ENCODE measurements at regions not wholly inside any gene's neighbourhood (a gene's known extent, or its start where the extent isn't known, plus 50 kb on each side); places are given as distances from the start of the nearest gene placed in this dataset.
A peak's percentile ranks its signal among the peaks of the same experiment; 100 is the strongest.

- in situ Hi-C loops (cut with HindIII; ENCODE audit: low sequenced_read_pairs), result no loop called here
- no peak for DNase-seq (ENCODE audit: low read depth)
- no peak overlapping the region for H3K4me3 ChIP-seq (ENCODE audit: low read depth, low read length)
- TF ChIP-seq CTCF (IDR thresholded peaks at IDR 0.05; ENCODE audit: low read depth, low read length, missing control alignments), result no peak
These were observed 312.1 kb downstream of the SEC23A start for GRCh38 chr14:38790916-38791315.

GRCh38 chr14:38789805-38790204, 313.2 kb downstream of the SEC23A start:
- no peak for TF ChIP-seq CTCF (IDR thresholded peaks at IDR 0.05; ENCODE audit: low read depth, low read length, missing control alignments)
- in situ Hi-C loops (cut with HindIII; ENCODE audit: low sequenced_read_pairs), result no loop called here
- H3K4me3 ChIP-seq (ENCODE audit: low read depth, low read length), result no peak overlapping the region
- no peak for DNase-seq (ENCODE audit: low read depth)

GRCh38 chr14:38788060-38788459, 315.0 kb downstream of the SEC23A start:
- in situ Hi-C loops (cut with HindIII; ENCODE audit: low sequenced_read_pairs), result no loop called here
- no peak overlapping the region for H3K4me3 ChIP-seq (ENCODE audit: low read depth, low read length)
- no peak for DNase-seq (ENCODE audit: low read depth)
- no peak for TF ChIP-seq CTCF (IDR thresholded peaks at IDR 0.05; ENCODE audit: low read depth, low read length, missing control alignments)

- in situ Hi-C loops (cut with HindIII; ENCODE audit: low sequenced_read_pairs), result no loop called here
- no peak overlapping the region for H3K4me3 ChIP-seq (ENCODE audit: low read depth, low read length)
- no peak for TF ChIP-seq CTCF (IDR thresholded peaks at IDR 0.05; ENCODE audit: low read depth, low read length, missing control alignments)
These were observed 316.1 kb downstream of the SEC23A start for GRCh38 chr14:38786921-38787320.

GRCh38 chr14:38777401-38777800, 325.6 kb downstream of the SEC23A start:
- in situ Hi-C loops (cut with HindIII; ENCODE audit: low sequenced_read_pairs), result no loop called here
- DNase-seq (ENCODE audit: low read depth), result no peak
- TF ChIP-seq CTCF (IDR thresholded peaks at IDR 0.05; ENCODE audit: low read depth, low read length, missing control alignments), result no peak
- H3K4me3 ChIP-seq (ENCODE audit: low read depth, low read length), result no peak overlapping the region

More at GRCh38 chr14:38786921-38787320, 316.1 kb downstream of the SEC23A start:
- DNase-seq (ENCODE audit: low read depth), result peak; percentile 8

- DNase-seq (ENCODE audit: low read depth), result no peak
- no peak overlapping the region for H3K4me3 ChIP-seq (ENCODE audit: low read depth, low read length)
- no peak for TF ChIP-seq CTCF (IDR thresholded peaks at IDR 0.05; ENCODE audit: low read depth, low read length, missing control alignments)
- in situ Hi-C loops (cut with HindIII; ENCODE audit: low sequenced_read_pairs), result no loop called here
These were observed 327.0 kb downstream of the SEC23A start for GRCh38 chr14:38775986-38776385.

GRCh38 chr14:38774162-38774561, 328.9 kb downstream of the SEC23A start:
- DNase-seq (ENCODE audit: low read depth), result no peak
- in situ Hi-C loops (cut with HindIII; ENCODE audit: low sequenced_read_pairs), result no loop called here
- TF ChIP-seq CTCF (IDR thresholded peaks at IDR 0.05; ENCODE audit: low read depth, low read length, missing control alignments), result no peak

More at GRCh38 chr14:38774162-38774561, 328.9 kb downstream of the SEC23A start:
- H3K4me3 ChIP-seq (ENCODE audit: low read depth, low read length), result no peak overlapping the region

Data from astrocyte of the cerebellum (primary cell).